ENCODE measurements at regions not wholly inside any gene's neighbourhood (a gene's known extent, or its start where the extent isn't known, plus 50 kb on each side); places are given as distances from the start of the nearest gene placed in this dataset.
"Not testable (repeated sequence)": the region's sequence is repeated elsewhere in the genome, so short reads cannot be mapped to it uniquely, and the experiment has no call there.

- DNase-seq (ENCODE audit: low spot score), result no peak
Measured at GRCh38 chr11:106277484-106277883, 200.0 kb downstream of the AASDHPPT start.

GRCh38 chr11:106278391-106278790 is 200.9 kb downstream of the AASDHPPT start:
- no peak for DNase-seq (ENCODE audit: low spot score)

- DNase-seq (ENCODE audit: low spot score), result no peak
Measured at GRCh38 chr11:106280036-106280435, 202.6 kb downstream of the AASDHPPT start.

- DNase-seq (ENCODE audit: low spot score), result no peak
Measured at GRCh38 chr11:106281455-106282173, 204.2 kb downstream of the AASDHPPT start.

GRCh38 chr11:106286881-106287504 is 209.5 kb downstream of the AASDHPPT start:
- no peak for DNase-seq (ENCODE audit: low spot score)

- no peak for DNase-seq (ENCODE audit: low spot score)
Measured at GRCh38 chr11:106288057-106288456, 210.6 kb downstream of the AASDHPPT start.

- DNase-seq (ENCODE audit: low spot score), result no peak
Measured at GRCh38 chr11:106288822-106289387, 211.4 kb downstream of the AASDHPPT start.

GRCh38 chr11:106292526-106292925 is 215.1 kb downstream of the AASDHPPT start:
- no peak for DNase-seq (ENCODE audit: low spot score)

- DNase-seq (ENCODE audit: low spot score), result no peak
Measured at GRCh38 chr11:106295974-106296373, 218.5 kb downstream of the AASDHPPT start.

- DNase-seq (ENCODE audit: low spot score), result no peak
Measured at GRCh38 chr11:106302416-106302815, 225.0 kb downstream of the AASDHPPT start.

- no peak for DNase-seq (ENCODE audit: low spot score)
Measured at GRCh38 chr11:106304274-106304673, 226.8 kb downstream of the AASDHPPT start.

- no peak for DNase-seq (ENCODE audit: low spot score)
Measured at GRCh38 chr11:106305458-106305857, 228.0 kb downstream of the AASDHPPT start.

GRCh38 chr11:106306942-106307341 is 229.5 kb downstream of the AASDHPPT start:
- DNase-seq (ENCODE audit: low spot score), result no peak

- DNase-seq (ENCODE audit: low spot score), result no peak
Measured at GRCh38 chr11:106309070-106309684, 231.7 kb downstream of the AASDHPPT start.

- no peak for DNase-seq (ENCODE audit: low spot score)
Measured at GRCh38 chr11:106311531-106312230, 234.2 kb downstream of the AASDHPPT start.

- not testable (repeated sequence) for DNase-seq (ENCODE audit: low spot score)
Measured at GRCh38 chr11:106317208-106317773, 239.8 kb downstream of the AASDHPPT start.

- DNase-seq (ENCODE audit: low spot score), result no peak
Measured at GRCh38 chr11:106321601-106322000, 244.1 kb downstream of the AASDHPPT start.

GRCh38 chr11:106322106-106322505 is 244.6 kb downstream of the AASDHPPT start:
- DNase-seq (ENCODE audit: low spot score), result no peak

GRCh38 chr11:106326087-106326486 is 248.6 kb downstream of the AASDHPPT start:
- DNase-seq (ENCODE audit: low spot score), result peak; percentile 11

- DNase-seq (ENCODE audit: low spot score), result no peak
Measured at GRCh38 chr11:106327134-106327533, 249.7 kb downstream of the AASDHPPT start.

GRCh38 chr11:106327637-106328036 is 250.2 kb downstream of the AASDHPPT start:
- DNase-seq (ENCODE audit: low spot score), result no peak
